ENCODE measurements at regions not wholly inside any gene's neighbourhood (a gene's known extent, or its start where the extent isn't known, plus 50 kb on each side); places are given as distances from the start of the nearest gene placed in this dataset.

DNA sequence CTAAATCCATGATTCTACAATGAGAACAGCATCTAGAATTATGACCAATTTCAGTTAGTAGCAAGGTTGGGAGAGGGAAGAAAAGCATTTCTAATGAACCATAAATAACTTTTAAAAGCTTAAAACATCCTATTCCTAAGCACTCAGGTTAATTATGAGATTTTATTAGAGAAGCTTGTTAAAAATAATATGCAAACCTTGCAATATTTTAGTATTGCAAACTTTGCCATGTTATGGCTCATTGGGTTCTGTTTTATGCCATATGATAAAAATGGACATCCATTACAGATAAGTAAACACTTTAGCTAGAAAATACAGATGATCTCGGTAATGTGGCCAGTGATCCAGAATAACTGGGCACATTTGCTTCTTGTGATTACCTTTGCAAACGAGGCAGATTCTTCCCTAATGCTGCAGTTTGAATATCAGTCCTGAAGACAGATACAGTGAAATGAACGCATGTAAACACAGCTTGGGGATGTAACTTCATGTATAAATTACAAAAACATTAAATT, 447.0 kb downstream of the PLK2 start:
- TF ChIP-seq CTCF (IDR thresholded peaks at IDR 0.05; ENCODE audit: borderline replicate concordance, extremely low read depth, low read length, poor library complexity, severe bottlenecking) (no peak), EZH2 (IDR thresholded peaks at IDR 0.05; ENCODE audit: borderline replicate concordance, low read depth, low read length, severe bottlenecking) (no peak)
